ENCODE measurements at regions not wholly inside any gene's neighbourhood (a gene's known extent, or its start where the extent isn't known, plus 50 kb on each side); places are given as distances from the start of the nearest gene placed in this dataset.
A peak's percentile ranks its signal among the peaks of the same experiment; 100 is the strongest.

DNA sequence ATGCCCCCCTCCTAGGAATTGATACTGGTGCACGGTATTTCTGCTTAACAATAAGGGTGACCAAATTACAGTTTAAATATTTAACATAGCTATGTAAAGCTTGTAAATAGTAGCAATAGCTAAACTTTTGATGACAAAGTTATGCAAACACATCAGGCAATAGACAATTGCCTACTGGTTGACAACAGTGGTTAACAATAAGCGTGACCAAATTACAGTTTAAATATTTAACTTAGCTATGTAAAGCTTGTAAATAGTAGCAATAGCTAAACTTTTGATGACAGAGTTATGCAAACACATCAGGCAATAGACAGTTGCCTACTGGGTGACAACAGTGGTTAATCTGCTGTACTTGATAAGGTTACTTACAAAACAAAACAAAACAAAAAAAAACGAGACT lies 886.5 kb upstream of the FLRT2 start:
- Histone ChIP-seq H3K4ac (ENCODE audit: low read depth, low read length) (no peak overlapping the region), H3K4me3 (ENCODE audit: low read depth, low read length) (no peak overlapping the region), H3K27me3 (ENCODE audit: insufficient read depth, low read length) (no peaks in the 10 kb centered on the region), H3K14ac (ENCODE audit: low read length) (no peak overlapping the region), H3K4me1 (ENCODE audit: control insufficient read depth in 1 of 2, insufficient read depth in 2 of 2, low read length in 2 of 2) (no peaks in the 10 kb centered on the region), H4K12ac (ENCODE audit: low read depth, low read length) (no peak overlapping the region), H2BK12ac (ENCODE audit: low read length) (no peak overlapping the region), H3K4me2 (ENCODE audit: low read length) (no peak overlapping the region), H3K9me3 (ENCODE audit: insufficient read depth, low read depth, low read length) (no peaks in the 10 kb centered on the region), H3K23ac (ENCODE audit: low read length) (no peak overlapping the region), H2AFZ (ENCODE audit: insufficient read depth, low read length, poor library complexity) (no peak overlapping the region), H3K36me3 (ENCODE audit: control insufficient read depth in 1 of 2, insufficient read depth in 2 of 2, low read length in 2 of 2) (no peaks in the 10 kb centered on the region), H2BK5ac (ENCODE audit: low read depth, low read length, poor library complexity) (no peak overlapping the region), H3K9ac (ENCODE audit: low read length) (no peak overlapping the region), H2AK5ac (ENCODE audit: low read length) (no peak overlapping the region), H4K8ac (ENCODE audit: low read depth, low read length) (no peak overlapping the region), H3K79me2 (ENCODE audit: control insufficient read depth, insufficient read depth, low read length, poor library complexity) (no peaks in the 10 kb centered on the region), H3K18ac (ENCODE audit: low read length) (no peak overlapping the region), H3K27ac (ENCODE audit: low read depth, low read length) (no peak overlapping the region), H3K79me1 (ENCODE audit: low read length) (no peaks in the 10 kb centered on the region), H2BK120ac (ENCODE audit: insufficient read depth, low read length, poor library complexity) (no peak overlapping the region), H4K91ac (ENCODE audit: low read depth, low read length) (no peak overlapping the region)
- no CpG with 5 or more reads among the region's 3 CpGs for WGBS (ENCODE audit: extremely low coverage, insufficient coverage, insufficient read length)
- DNase-seq, result peak in 1 of 2 donors; percentile 10

- no peaks in the 10 kb centered on the region for H3K36me3 ChIP-seq (ENCODE audit: control insufficient read depth in 1 of 2, insufficient read depth in 2 of 2, low read length in 2 of 2)
- no peak overlapping the region for H3K4me2 ChIP-seq (ENCODE audit: low read length)
- H3K18ac ChIP-seq (ENCODE audit: low read length), result no peak overlapping the region
- no peaks in the 10 kb centered on the region for H3K79me2 ChIP-seq (ENCODE audit: control insufficient read depth, insufficient read depth, low read length, poor library complexity)
- no peak overlapping the region for H2AFZ ChIP-seq (ENCODE audit: insufficient read depth, low read length, poor library complexity)
- no peak overlapping the region for H2BK120ac ChIP-seq (ENCODE audit: insufficient read depth, low read length, poor library complexity)
- H2AK5ac ChIP-seq (ENCODE audit: low read length), result no peak overlapping the region
- H3K4me1 ChIP-seq (ENCODE audit: control insufficient read depth in 1 of 2, insufficient read depth in 2 of 2, low read length in 2 of 2), result no peaks in the 10 kb centered on the region
- H3K4ac ChIP-seq (ENCODE audit: low read depth, low read length), result no peak overlapping the region
- H2BK5ac ChIP-seq (ENCODE audit: low read depth, low read length, poor library complexity), result no peak overlapping the region
- H3K4me3 ChIP-seq (ENCODE audit: low read depth, low read length), result no peak overlapping the region
- no peak overlapping the region for H3K23ac ChIP-seq (ENCODE audit: low read length)
- H4K12ac ChIP-seq (ENCODE audit: low read depth, low read length), result no peak overlapping the region
- H4K91ac ChIP-seq (ENCODE audit: low read depth, low read length), result no peak overlapping the region
- H2BK12ac ChIP-seq (ENCODE audit: low read length), result no peak overlapping the region
- no peak overlapping the region for H3K27ac ChIP-seq (ENCODE audit: low read depth, low read length)
- no CpG with 5 or more reads among the region's 6 CpGs for whole genome bisulfite sequencing (ENCODE audit: extremely low coverage, insufficient coverage, insufficient read length)
- H3K14ac ChIP-seq (ENCODE audit: low read length), result no peak overlapping the region
- no peak overlapping the region for H4K8ac ChIP-seq (ENCODE audit: low read depth, low read length)
- no peaks in the 10 kb centered on the region for H3K27me3 ChIP-seq (ENCODE audit: insufficient read depth, low read length)
- no peak overlapping the region for H3K9ac ChIP-seq (ENCODE audit: low read length)
- no peak for DNase-seq
- no peaks in the 10 kb centered on the region for H3K9me3 ChIP-seq (ENCODE audit: insufficient read depth, low read depth, low read length)
- H3K79me1 ChIP-seq (ENCODE audit: low read length), result no peaks in the 10 kb centered on the region
Measured at GRCh38 chr14:84646786-84647500, 883.0 kb upstream of the FLRT2 start.

DNA sequence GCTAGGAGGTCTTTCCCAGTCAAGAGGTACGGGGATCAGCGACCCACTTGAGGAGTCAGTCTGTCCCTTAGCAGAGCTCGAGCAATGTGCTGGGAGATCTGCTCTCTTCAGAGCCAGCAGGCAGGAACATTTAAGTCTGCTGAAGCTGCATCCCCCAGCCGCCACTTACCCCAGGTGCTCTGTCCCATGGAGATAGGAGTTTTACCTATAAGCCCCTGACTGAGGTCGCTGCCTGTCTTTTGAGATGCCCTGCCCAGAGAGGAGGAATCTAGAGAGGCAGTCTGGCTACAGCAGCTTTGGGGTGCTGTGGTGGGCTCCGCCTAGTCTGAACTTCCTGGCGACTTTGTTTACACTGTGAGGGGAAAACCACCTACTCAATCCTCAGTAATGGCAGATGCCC lies 874.9 kb upstream of the FLRT2 start:
- Histone ChIP-seq H3K36me3 (ENCODE audit: control insufficient read depth in 1 of 2, insufficient read depth in 2 of 2, low read length in 2 of 2) (no peaks in the 10 kb centered on the region), H4K8ac (ENCODE audit: low read depth, low read length) (no peak overlapping the region)
- WGBS (ENCODE audit: extremely low coverage, insufficient coverage, insufficient read length), result no CpG with 5 or more reads among the region's 7 CpGs

DNA sequence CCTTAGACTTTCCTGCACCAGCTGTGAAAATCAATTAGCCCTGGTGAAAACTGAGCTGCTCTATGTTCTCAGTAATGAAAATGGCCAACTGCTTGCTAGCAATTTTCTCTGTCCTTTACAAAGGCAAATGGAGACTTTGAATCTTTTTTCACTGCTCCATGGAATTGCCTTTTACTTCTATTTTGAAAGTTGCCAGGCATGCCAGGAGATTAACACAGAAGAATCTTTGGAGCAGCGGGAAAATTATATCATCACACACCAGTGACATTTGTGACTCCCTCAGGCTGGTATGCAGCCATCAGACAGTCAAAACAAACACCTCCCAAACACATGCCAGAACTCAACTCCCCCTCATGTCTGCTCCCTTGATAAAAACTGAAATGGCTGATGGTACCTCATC lies 872.0 kb upstream of the FLRT2 start:
- no peak overlapping the region for H3K4ac ChIP-seq (ENCODE audit: low read depth, low read length)
- no peak for DNase-seq
- no peak overlapping the region for H2BK120ac ChIP-seq (ENCODE audit: insufficient read depth, low read length, poor library complexity)
- no peak overlapping the region for H4K91ac ChIP-seq (ENCODE audit: low read depth, low read length)
- no peaks in the 10 kb centered on the region for H3K4me1 ChIP-seq (ENCODE audit: control insufficient read depth in 1 of 2, insufficient read depth in 2 of 2, low read length in 2 of 2)
- H3K79me1 ChIP-seq (ENCODE audit: low read length), result no peaks in the 10 kb centered on the region
- H2BK5ac ChIP-seq (ENCODE audit: low read depth, low read length, poor library complexity), result no peak overlapping the region
- H2AFZ ChIP-seq (ENCODE audit: insufficient read depth, low read length, poor library complexity), result no peak overlapping the region
- H3K9me3 ChIP-seq (ENCODE audit: insufficient read depth, low read depth, low read length), result no peaks in the 10 kb centered on the region
- no peak overlapping the region for H2BK12ac ChIP-seq (ENCODE audit: low read length)
- no CpG with 5 or more reads among the region's 1 CpG for WGBS (ENCODE audit: extremely low coverage, insufficient coverage, insufficient read length)
- H4K12ac ChIP-seq (ENCODE audit: low read depth, low read length), result no peak overlapping the region
- no peaks in the 10 kb centered on the region for H3K79me2 ChIP-seq (ENCODE audit: control insufficient read depth, insufficient read depth, low read length, poor library complexity)
- H3K9ac ChIP-seq (ENCODE audit: low read length), result no peak overlapping the region
- no peaks in the 10 kb centered on the region for H3K36me3 ChIP-seq (ENCODE audit: control insufficient read depth in 1 of 2, insufficient read depth in 2 of 2, low read length in 2 of 2)
- no peak overlapping the region for H3K27ac ChIP-seq (ENCODE audit: low read depth, low read length)
- no peak overlapping the region for H3K18ac ChIP-seq (ENCODE audit: low read length)
- H3K27me3 ChIP-seq (ENCODE audit: insufficient read depth, low read length), result no peaks in the 10 kb centered on the region
- no peak overlapping the region for H3K4me2 ChIP-seq (ENCODE audit: low read length)
- H3K4me3 ChIP-seq (ENCODE audit: low read depth, low read length), result no peak overlapping the region
- no peak overlapping the region for H4K8ac ChIP-seq (ENCODE audit: low read depth, low read length)
- no peak overlapping the region for H3K14ac ChIP-seq (ENCODE audit: low read length)
- H3K23ac ChIP-seq (ENCODE audit: low read length), result no peak overlapping the region
- no peak overlapping the region for H2AK5ac ChIP-seq (ENCODE audit: low read length)

More for the DNA sequence above, 874.9 kb upstream of the FLRT2 start:
- H3K9me3 ChIP-seq (ENCODE audit: insufficient read depth, low read depth, low read length), result no peaks in the 10 kb centered on the region
- H3K9ac ChIP-seq (ENCODE audit: low read length), result no peak overlapping the region
- DNase-seq, result no peak
- no peak overlapping the region for H3K27ac ChIP-seq (ENCODE audit: low read depth, low read length)
- H2AFZ ChIP-seq (ENCODE audit: insufficient read depth, low read length, poor library complexity), result no peak overlapping the region
- no peak overlapping the region for H3K23ac ChIP-seq (ENCODE audit: low read length)
- no peaks in the 10 kb centered on the region for H3K79me2 ChIP-seq (ENCODE audit: control insufficient read depth, insufficient read depth, low read length, poor library complexity)
- H3K14ac ChIP-seq (ENCODE audit: low read length), result no peak overlapping the region
- H3K4me2 ChIP-seq (ENCODE audit: low read length), result no peak overlapping the region
- H3K4ac ChIP-seq (ENCODE audit: low read depth, low read length), result no peak overlapping the region
- no peaks in the 10 kb centered on the region for H3K79me1 ChIP-seq (ENCODE audit: low read length)
- no peak overlapping the region for H2BK12ac ChIP-seq (ENCODE audit: low read length)
- H2AK5ac ChIP-seq (ENCODE audit: low read length), result no peak overlapping the region
- no peak overlapping the region for H3K18ac ChIP-seq (ENCODE audit: low read length)
- no peak overlapping the region for H3K4me3 ChIP-seq (ENCODE audit: low read depth, low read length)
- H4K12ac ChIP-seq (ENCODE audit: low read depth, low read length), result no peak overlapping the region
- no peak overlapping the region for H2BK5ac ChIP-seq (ENCODE audit: low read depth, low read length, poor library complexity)
- H3K4me1 ChIP-seq (ENCODE audit: control insufficient read depth in 1 of 2, insufficient read depth in 2 of 2, low read length in 2 of 2), result no peaks in the 10 kb centered on the region
- H4K91ac ChIP-seq (ENCODE audit: low read depth, low read length), result no peak overlapping the region
- no peaks in the 10 kb centered on the region for H3K27me3 ChIP-seq (ENCODE audit: insufficient read depth, low read length)
- no peak overlapping the region for H2BK120ac ChIP-seq (ENCODE audit: insufficient read depth, low read length, poor library complexity)
